ENCODE measurements at regions not wholly inside any gene's neighbourhood (a gene's known extent, or its start where the extent isn't known, plus 50 kb on each side); places are given as distances from the start of the nearest gene placed in this dataset.

GRCh38 chr13:63161219-63161618 lies 1745.6 kb upstream of the PCDH20 start:
- intact Hi-C loops (cut with DNase I): no loop called here
- 91% methylated on average over 1 of the region's 1 CpG for WGBS
- no peaks in the 10 kb centered on the region for H3K4me1 ChIP-seq (replicated peaks)
- no peaks in the 10 kb centered on the region for H3K36me3 ChIP-seq
- no peak overlapping the region for H3K27ac ChIP-seq
- no peak overlapping the region for H3K4me3 ChIP-seq
- no peak for DNase-seq (ENCODE audit: low spot score)
- no peaks in the 10 kb centered on the region for H3K27me3 ChIP-seq (replicated peaks; ENCODE audit: insufficient read depth)
- TF ChIP-seq CTCF (IDR thresholded peaks at IDR 0.05) (no peak), POLR2AphosphoS5 (IDR thresholded peaks at IDR 0.05) (no peak), POLR2A (IDR thresholded peaks at IDR 0.05) (no peak)
- H3K9me3 ChIP-seq: no peaks in the 10 kb centered on the region

- no peaks in the 10 kb centered on the region for H3K4me1 ChIP-seq (replicated peaks)
- intact Hi-C loops (cut with DNase I): no loop called here
- H3K36me3 ChIP-seq: no peaks in the 10 kb centered on the region
- H3K27ac ChIP-seq: no peak overlapping the region
- no peak overlapping the region for H3K4me3 ChIP-seq
- WGBS: 48% methylated on average over 2 of the region's 2 CpGs
- H3K27me3 ChIP-seq (replicated peaks; ENCODE audit: insufficient read depth): no peaks in the 10 kb centered on the region
- H3K9me3 ChIP-seq: no peaks in the 10 kb centered on the region
- TF ChIP-seq POLR2A (IDR thresholded peaks at IDR 0.05) (no peak), CTCF (IDR thresholded peaks at IDR 0.05) (no peak), POLR2AphosphoS5 (IDR thresholded peaks at IDR 0.05) (no peak)
- no peak for DNase-seq (ENCODE audit: low spot score)
These were observed 1741.2 kb upstream of the PCDH20 start for GRCh38 chr13:63156816-63157215.

GRCh38 chr13:63149375-63149774 lies 1733.7 kb upstream of the PCDH20 start:
- TF ChIP-seq POLR2AphosphoS5 (IDR thresholded peaks at IDR 0.05) (no peak), CTCF (IDR thresholded peaks at IDR 0.05) (no peak), POLR2A (IDR thresholded peaks at IDR 0.05) (no peak)
- WGBS: 76% methylated on average over 3 of the region's 3 CpGs
- Histone ChIP-seq H3K27ac (no peak overlapping the region), H3K9me3 (no peaks in the 10 kb centered on the region), H3K4me3 (no peak overlapping the region), H3K4me1 (replicated peaks) (no peaks in the 10 kb centered on the region), H3K27me3 (replicated peaks; ENCODE audit: insufficient read depth) (no peaks in the 10 kb centered on the region), H3K36me3 (no peaks in the 10 kb centered on the region)
- intact Hi-C loops (cut with DNase I): no loop called here
- no peak for DNase-seq (ENCODE audit: low spot score)

- H3K4me3 ChIP-seq: no peak overlapping the region
- TF ChIP-seq CTCF (IDR thresholded peaks at IDR 0.05) (no peak), POLR2AphosphoS5 (IDR thresholded peaks at IDR 0.05) (no peak), POLR2A (IDR thresholded peaks at IDR 0.05) (no peak)
- intact Hi-C loops (cut with DNase I): no loop called here
- no peaks in the 10 kb centered on the region for H3K27me3 ChIP-seq (replicated peaks; ENCODE audit: insufficient read depth)
- no peaks in the 10 kb centered on the region for H3K36me3 ChIP-seq
- H3K9me3 ChIP-seq: no peaks in the 10 kb centered on the region
- H3K4me1 ChIP-seq (replicated peaks): no peaks in the 10 kb centered on the region
- no peak for DNase-seq (ENCODE audit: low spot score)
- H3K27ac ChIP-seq: no peak overlapping the region
These were observed 1723.6 kb upstream of the PCDH20 start for GRCh38 chr13:63139277-63139676.

- no peak overlapping the region for H3K4me3 ChIP-seq
These were observed 1714.3 kb upstream of the PCDH20 start for GRCh38 chr13:63129995-63130394.

More at GRCh38 chr13:63129995-63130394, 1714.3 kb upstream of the PCDH20 start:
- H3K27me3 ChIP-seq (replicated peaks; ENCODE audit: insufficient read depth): no peaks in the 10 kb centered on the region
- no peaks in the 10 kb centered on the region for H3K9me3 ChIP-seq
- H3K36me3 ChIP-seq: no peaks in the 10 kb centered on the region
- no peak overlapping the region for H3K27ac ChIP-seq
- no peak for DNase-seq (ENCODE audit: low spot score)
- no peak for TF ChIP-seq POLR2A (IDR thresholded peaks at IDR 0.05)
- TF ChIP-seq CTCF (IDR thresholded peaks at IDR 0.05): no peak
- no peaks in the 10 kb centered on the region for H3K4me1 ChIP-seq (replicated peaks)
- intact Hi-C loops (cut with DNase I): no loop called here

All from prostate gland (tissue), 2 donors.